GM18498 (cell line): ENCODE measurements at regions not wholly inside any gene's neighbourhood (a gene's known extent, or its start where the extent isn't known, plus 50 kb on each side); places are given as distances from the start of the nearest gene placed in this dataset.

ENCODE experiments used
- ATAC-seq: cut with Tn5 transposase; IDR thresholded peaks from one replicate; pipeline ENCODE4 v1.9.1; 2021; ENCODE audit warnings: mild to moderate bottlenecking, moderate library complexity; ENCODE audit not compliant: unreplicated experiment

DNA sequence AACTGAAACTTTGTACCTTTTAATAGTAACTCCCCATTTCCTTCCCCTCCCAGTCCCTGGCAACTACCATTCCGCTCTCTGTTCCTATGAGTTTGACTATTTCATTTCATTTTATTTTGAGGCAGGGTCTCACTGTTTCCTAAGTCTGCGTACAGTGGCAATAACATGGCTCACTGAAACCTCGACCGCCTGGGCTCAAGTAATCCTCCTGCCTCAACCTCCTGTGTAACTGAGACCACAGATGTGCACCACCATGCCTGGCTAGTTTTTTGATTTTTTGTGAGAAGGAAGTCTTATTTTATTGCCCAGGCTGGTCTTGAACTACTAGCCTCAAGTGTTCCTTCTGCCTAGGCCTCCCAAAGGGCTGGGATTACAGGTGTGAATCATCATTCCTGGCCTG lies 808.1 kb downstream of the CDH11 start:
- ATAC-seq: no peak

DNA sequence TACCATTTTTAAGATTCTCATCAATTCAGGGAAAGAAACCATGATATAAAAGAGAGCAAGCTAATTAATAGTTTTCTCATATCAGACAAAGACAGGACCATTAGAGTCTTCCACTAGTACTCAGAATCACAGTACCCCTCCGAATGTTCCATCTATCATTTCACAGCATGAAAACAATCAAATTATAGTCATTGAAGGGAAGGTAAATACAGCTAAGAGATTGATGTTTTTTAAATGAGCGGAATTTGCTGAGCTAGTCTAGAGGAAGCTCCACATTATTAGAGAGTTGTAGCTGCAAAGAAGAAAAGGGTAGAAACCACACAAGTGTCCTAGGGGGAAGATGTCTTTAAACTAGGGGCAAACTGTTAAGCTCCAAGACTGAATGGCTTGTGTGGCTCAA lies 808.9 kb downstream of the CDH11 start:
- ATAC-seq: no peak

DNA sequence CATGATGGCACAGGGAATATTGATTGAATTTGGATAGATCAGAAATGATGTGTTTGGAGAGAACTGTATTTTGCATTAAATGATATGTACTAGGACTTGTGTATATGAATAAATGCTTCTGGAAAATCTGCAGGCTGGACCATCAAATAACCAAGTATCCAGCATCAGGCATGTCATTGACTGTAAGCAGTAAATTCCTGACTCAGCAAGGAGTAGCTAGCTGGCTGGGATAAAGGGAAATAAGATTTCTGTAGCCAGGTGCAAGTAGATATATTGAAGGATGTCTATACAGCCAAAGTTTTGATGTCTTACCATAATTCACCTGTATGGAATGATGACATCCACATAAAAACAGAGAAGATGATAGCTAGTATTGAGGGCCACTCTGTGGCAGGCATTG lies 809.6 kb downstream of the CDH11 start:
- ATAC-seq: no peak

DNA sequence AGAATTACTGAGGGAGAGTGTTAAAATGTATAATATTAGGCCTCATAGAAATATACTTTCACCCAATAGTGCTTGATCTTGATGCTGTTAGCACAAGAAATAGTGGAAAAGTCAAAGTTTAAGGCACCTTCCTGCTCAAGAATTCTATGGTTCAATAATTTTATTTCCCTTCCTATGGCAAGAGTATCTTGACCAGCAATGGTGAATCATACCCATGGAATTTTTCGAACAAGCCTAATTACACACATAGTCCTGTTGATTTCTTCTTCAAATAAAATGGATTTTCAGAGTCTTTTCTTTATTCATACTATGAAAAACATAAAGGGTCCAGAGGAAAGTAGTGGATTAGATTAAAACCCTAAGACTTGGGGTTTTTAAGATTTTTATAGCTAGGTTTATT lies 810.6 kb downstream of the CDH11 start:
- ATAC-seq: no peak

DNA sequence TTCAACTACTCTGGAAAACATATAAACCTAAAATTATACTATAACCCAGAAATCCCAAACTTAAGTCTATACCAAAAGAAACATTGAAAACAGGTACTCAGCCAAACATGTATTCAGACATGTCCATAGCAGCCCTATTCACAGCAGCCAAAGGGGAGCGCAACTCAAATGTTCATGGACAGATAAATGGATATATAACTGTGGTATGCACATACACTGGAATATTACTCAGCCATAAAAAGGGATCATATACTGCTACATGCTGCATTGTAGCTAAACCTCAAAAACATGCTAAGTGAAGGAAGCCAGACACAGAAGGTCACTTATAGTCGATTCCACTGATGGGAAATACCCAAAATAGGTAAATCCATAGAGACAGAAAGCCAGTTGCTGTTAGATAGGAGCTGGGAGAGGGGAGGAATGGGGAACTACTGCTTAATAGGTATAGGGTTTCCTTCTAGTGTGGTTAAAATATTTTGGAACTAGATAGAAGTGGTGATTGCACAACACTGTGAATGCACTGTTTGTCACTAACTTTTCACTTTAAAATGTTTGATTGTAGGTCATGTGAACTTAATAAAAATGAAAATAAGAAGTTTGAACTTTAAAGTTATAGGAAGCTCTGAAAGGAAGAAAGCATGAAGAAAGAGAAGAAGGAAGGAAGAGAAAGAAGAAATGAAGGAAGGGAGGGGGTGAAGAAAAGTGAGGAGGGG lies 812.3 kb downstream of the CDH11 start:
- ATAC-seq: no peak

DNA sequence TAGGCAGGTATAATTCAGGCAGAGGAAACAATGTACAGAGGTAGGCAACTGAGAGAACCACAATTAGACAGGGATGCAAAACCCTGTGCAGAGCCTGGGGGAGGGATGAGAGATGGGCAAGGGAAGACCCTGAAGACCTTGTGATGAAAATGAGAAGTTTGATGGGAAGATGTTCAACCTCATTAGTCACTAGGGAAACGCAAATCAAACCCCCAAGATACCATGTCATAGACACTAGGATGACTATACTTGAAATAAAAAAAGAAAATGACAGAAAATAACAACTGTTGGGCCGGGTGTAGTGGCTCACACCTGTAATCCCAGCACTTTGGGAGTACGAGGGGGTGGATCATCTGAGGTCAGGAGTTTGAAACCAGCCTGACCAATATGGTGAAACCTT lies 813.1 kb downstream of the CDH11 start:
- ATAC-seq: no peak

DNA sequence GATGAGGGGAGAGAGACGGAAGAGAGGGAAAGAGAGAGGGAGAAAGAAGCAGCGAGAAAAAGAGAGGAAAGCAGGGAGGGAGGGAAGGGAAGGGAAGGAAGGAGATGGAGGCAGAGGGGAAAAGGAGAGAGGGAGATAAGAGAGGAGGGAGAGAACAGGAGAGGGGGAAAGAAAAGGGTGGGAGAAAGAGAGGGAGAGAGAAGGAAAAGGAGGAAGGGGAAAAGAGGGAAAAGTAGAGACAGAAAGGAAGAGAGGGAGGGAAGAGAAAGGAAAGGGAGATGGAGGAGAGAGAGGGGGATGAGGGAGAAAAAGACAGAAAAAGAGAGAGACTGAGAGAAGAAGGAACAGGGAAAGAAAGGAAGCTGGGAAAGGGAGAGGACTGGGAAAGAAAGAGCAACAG lies 814.4 kb downstream of the CDH11 start:
- no peak for ATAC-seq

DNA sequence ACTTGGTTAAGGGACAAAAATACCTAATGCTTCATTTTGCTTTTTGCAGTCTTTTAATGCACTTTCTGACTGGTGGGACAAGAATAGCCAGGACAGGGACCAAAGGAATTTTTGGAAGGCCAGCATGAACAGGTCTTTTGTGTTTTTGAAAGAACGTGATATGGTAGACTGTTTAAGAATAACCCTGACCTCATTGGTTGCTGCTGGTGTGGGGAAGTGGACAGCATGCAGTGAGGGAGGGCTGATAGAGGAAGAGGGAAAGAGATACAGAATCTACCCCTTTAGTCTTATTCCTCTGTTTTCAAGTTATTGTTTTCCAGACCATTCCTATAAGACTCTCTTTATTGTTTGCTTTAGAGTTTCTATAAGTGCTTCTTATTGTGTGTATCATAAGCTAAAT lies 816.2 kb downstream of the CDH11 start:
- no peak for ATAC-seq

DNA sequence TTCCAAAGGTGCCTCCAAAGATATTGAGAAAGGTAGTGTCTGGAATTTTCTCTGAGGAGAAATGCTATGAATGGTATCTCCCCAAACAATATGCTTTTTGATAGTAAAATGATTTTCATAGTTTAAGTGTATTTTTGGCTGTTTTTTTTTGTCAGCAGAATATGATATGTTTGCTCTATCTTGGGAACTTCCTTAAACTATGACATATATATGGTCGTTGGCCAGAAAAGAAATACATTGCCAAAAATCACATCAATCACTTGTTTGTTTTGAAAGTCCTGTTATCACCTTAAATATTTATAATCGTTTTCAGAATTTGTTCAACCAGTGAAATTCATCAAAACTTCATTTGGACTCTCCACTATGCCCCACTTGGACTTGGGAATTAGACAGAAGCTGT lies 816.9 kb downstream of the CDH11 start:
- no peak for ATAC-seq

DNA sequence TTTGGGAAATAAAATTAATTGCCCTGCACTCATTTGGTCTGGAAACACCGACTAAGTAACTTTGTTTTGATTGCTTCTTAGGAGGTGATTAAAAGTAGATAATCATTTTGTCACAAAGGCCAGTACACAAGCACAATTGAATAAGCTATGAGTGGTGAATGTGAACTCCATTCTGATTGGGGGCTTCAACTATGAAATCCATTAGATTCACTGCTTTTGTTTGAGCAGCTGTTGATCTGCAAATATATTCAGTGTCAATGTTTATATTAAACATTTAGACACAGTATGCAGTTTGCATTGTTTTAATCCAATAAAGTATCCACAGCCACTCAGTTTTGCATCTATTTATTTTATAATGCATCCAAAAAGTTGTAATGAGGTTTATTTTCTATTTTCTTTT lies 817.5 kb downstream of the CDH11 start:
- ATAC-seq: no peak

DNA sequence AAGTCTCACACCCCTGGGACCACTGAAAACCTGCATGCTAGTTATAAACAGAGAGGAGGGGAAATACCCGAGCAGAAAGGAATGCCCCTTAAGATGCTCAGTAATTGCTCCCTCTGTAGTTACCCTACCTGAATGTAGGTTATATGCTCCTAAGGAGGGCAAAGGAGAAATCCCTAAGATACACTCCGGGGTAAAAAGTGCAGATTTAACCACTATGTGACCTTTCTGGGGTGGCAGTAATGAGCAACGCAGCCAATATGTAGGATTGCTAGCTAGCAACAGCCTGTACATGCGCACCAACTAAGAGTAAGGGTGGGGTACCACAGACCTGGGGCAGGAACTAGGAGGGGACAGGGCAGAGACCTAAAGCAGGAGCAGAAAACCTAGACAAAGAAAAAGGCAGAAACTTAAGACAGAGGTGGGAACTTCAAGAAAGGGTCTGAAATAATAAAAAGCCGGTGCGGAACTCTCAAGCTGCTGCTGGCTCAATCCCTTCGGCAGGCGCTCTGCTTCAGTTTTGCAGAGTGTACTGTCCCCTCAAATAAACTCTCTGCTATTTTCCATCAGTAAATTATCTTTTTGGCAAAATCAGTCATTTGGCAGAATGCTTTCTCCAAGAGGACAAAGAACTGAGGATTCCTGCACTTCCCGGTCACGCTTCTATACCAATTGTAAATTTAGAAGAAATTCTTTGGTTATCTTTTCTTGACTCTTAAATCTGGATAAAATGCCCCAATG lies 823.8 kb downstream of the CDH11 start:
- ATAC-seq: no peak

DNA sequence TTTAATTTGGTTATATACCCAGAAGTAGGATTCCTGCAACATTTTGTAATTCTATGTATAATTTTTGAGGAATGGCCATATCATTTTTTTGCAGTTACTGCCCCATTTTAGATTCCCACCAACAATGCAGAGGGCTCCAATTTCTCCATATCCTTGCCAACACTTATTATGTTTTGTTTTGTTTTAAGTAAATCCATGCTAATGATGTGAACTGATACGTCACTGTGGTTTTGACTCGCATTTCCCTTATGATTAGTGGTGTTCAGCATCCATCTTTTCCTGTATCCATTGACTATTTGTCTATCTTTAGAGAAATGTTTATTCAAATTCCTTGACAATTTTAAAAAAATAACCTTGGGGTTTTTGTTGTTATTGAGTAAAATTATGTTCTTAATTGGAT lies 826.4 kb downstream of the CDH11 start:
- ATAC-seq: no peak

DNA sequence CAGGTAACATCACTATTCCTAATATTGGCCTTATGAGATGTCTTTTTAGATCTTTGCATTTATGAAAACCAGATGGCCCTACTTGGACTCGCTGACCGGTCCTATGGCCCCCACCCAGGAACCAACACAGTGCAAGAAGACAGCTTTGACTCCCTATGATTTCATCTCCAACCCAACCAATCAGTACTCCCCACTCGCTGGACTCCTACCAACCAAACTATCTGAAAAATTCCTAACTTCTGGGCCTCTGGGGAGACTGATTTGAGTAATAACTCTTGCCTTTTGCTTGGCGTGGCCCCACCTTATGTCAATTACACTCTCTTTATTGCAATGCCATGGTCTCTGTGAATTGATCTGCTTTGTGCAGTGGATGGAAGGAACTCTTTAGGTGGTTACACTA lies 828.9 kb downstream of the CDH11 start:
- no peak for ATAC-seq

DNA sequence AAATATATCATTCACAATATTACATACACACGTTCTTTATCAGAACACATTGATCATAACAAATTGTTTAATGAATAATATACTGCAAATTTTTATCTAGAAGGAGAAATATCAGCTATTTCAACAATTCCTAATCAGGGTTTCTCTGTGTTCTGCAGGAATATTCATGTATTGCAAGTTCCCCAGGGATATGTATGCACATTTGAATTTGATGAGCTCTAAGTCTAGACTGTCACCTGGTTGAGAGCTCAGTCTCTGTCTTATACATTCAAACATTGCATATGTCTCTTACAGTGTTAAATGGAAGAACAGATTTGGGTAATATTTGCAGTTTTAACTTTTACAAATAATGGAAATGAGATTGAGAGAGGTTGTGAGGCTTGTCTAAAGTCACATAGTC lies 829.7 kb downstream of the CDH11 start:
- no peak for ATAC-seq

DNA sequence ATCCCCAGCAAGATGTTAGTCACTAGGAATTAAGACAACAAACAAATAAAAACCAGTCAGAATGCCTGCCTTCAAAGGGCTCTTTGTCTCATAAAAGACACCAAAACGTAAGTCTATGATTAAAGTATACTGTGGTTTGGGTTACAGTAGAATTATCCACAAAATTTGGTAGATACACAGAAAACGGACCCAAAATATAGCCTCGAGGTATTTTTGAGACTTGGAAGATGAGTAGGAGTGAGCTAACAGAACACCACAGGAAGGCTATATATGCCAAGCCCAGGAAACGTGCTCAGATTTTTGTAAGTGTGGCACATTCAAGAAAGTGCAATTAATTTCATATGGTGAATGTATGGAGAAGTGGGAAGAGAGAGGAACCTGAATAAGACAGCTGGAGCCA lies 831.4 kb downstream of the CDH11 start:
- no peak for ATAC-seq

DNA sequence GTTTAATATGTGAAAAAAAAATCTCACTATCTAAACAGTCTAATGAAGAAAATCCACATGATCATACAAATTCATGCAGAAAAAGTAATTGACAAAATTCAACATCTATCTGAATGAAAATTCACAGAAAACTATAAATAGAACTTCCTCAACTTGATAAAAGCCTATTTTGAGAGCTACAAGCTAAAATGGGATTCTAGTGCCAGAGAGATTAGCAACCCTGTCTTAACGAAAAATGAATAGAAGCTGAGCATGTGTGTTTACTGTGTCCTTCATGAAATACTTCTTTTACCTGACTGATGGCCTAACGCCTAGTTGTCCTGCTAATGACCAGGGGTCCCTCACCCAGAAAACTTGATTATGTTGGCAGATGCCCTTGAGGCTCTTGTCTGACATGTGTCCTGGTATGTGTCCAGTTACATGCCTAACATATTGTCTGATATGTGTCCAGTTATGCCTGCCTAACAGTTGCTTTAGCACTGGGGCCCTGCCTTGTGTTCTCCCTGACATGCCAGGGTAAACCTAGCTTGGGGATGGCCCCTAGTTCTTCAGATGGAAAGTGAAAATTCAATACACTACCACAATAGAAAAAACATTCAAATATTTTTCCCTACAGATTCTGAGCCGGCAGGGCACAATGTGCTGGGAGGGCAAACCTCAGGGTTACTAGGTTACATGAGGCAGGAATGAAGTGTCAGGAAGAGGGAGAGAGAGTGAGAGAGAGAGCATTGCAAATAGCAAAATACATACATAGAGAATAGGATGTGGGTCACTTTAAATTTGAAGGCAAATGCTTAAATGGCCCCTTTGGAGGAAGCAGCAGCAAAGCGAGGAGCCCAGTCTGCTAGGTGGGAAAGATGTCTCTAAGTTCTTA lies 834.0 kb downstream of the CDH11 start:
- ATAC-seq: no peak

DNA sequence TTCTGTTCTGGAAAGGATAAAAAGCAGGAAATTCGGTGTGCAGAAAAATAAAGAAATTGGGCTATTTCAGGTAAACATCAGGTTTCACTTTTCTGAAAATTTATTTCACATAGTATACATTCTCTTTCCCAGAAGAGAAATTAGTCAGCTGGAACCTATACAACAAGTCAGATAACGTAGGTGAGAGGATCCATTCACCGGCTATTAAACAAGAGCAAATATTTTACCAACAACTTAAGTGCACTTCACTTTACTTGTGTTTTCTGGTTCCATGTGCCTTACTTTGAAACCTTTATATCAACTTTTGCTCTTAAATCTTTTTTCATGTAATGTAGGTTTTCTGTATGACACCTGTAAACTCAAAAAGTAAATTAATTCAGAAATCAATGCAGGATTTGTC lies 839.7 kb downstream of the CDH11 start:
- no peak for ATAC-seq

DNA sequence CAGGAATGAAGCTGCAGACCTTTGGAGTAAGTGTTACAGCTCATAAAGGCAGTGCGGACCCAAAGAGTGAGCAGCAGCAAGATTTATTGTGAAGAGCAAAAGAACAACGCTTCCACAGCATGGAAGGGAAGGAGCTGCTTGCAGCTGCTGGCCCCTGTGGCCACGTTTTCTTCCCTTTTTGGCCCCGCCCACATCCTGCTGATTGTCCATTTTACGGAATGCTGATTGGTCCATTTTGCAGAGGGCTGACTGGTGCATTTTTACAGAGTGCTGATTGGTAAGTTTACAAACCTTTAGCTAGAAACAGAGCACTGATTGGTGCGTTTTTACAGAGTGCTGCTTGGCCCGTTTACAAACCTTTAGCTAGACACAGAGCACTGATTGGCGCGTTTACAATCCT lies 841.5 kb downstream of the CDH11 start:
- ATAC-seq: no peak

DNA sequence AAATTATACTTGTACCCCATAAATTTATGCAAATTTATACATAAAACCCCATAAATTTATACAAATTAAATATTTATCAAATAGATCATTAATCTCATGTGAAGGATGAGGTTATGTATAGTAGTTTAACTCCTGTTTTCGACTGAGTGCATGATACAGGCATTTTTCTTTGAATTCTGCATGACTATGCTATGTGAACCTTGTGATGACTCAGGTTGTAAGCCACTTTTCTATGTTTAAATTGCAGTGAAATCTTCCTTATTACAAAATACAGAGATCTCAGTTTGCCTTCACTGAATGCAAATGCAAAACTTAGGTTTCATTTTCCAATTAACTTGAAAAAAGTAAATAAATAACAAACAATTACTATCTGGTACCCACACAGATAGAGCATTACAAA lies 843.7 kb downstream of the CDH11 start:
- no peak for ATAC-seq

DNA sequence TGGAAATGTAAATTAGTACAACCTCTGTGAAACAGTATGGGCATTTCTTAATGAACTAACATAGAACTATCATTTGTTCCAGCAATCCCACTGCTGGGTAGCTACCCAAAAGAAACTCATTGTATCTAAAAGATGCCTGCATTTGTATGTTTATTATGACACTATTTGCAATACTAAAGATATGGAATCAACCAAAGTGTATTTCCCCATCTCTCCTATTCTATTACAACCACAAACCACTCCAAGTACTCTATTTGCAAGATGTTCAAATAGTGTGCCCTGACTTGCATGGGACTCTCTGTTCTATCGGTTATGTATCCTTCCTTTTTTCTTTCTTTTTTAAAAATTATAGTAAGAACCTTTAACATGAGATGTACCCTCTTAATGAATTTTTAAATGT lies 845.2 kb downstream of the CDH11 start:
- no peak for ATAC-seq

DNA sequence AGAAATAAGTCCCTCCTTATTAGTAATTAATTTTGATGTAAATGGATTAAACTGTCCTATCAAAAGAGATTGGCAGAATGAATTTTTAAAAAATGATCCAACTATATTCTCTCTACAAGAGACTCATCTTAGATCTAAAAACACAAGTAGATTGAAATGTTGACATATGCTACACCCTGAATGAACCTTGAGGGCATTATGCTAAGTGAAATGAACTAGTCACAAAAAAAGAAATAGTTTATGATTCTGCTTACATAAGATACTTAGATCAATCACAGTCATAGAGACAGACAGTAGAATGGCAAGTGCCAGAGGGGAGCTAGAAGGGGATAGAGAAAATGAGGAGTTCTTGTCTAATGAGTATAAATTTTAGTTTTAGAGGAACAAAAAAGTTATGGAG lies 849.8 kb downstream of the CDH11 start:
- ATAC-seq: no peak

DNA sequence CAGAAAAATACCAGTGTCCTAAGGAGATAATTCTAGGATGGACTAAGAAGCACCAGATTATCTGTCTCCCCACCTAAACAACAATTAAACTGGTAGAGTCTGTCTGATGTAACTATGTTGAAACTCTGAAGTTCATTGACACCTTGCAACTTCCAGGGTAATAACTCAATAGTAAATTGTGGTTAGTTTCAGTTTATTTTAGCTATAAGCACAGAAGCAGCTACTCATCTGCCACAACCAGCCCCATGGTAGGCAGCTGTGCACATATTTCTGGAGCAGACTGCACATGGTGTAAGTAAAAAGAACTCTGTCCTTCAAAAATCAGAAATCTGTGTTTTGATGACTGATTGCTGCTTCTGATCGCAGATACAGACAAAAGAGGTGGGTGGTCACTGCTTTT lies 852.1 kb downstream of the CDH11 start:
- no peak for ATAC-seq
